ENCODE measurements at regions not wholly inside any gene's neighbourhood (a gene's known extent, or its start where the extent isn't known, plus 50 kb on each side); places are given as distances from the start of the nearest gene placed in this dataset.

DNA sequence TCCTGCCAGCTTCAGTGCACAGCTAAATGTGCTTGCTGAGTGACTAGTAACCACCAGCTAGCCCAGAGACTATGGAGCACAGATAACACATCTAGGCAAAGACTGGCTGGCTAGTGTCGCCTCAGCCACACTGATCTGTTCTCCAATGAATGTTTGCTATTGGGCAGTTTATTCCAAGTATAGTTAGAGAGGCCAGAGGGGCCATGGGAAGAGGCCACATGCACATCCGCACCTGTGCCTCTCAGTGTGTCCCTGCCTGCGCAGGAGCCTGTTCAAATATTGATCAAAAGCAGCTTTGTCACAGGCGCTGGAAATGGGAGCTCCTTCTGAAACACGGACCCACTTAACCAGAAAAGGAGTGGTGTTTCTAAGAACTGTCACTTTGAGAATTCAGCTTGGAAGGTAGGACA lies 51.3 kb upstream of the ATP1A1 start:
- Histone ChIP-seq H3K36me3 (ENCODE audit: control insufficient read depth, insufficient read depth, low read length) (no peaks in the 10 kb centered on the region), H3K4me3 (ENCODE audit: low read length) (no peak overlapping the region), H3K4me1 (ENCODE audit: control insufficient read depth, insufficient read depth, low read length) (peaks cover 4% of the 10 kb centered on the region), H3K9me3 (replicated peaks; ENCODE audit: control insufficient read depth, low read depth, low read length) (no peaks in the 10 kb centered on the region), H3K27ac (ENCODE audit: low read length) (no peak overlapping the region), H3K27me3 (ENCODE audit: control insufficient read depth, insufficient read depth, low read length) (no peaks in the 10 kb centered on the region)
- DNase-seq = no peak
- 85% methylated on average over 3 of the region's 5 CpGs for WGBS (ENCODE audit: insufficient coverage)

GRCh38 chr1:116322752-116323405 lies 50.2 kb upstream of the ATP1A1 start:
- DNase-seq = no peak
- WGBS (ENCODE audit: insufficient coverage) = 80% methylated on average over 1 of the region's 3 CpGs
- no peaks in the 10 kb centered on the region for H3K9me3 ChIP-seq (replicated peaks; ENCODE audit: control insufficient read depth, low read depth, low read length)

More at GRCh38 chr1:116322752-116323405, 50.2 kb upstream of the ATP1A1 start:
- H3K4me3 ChIP-seq (ENCODE audit: low read length) = no peak overlapping the region
- H3K4me1 ChIP-seq (ENCODE audit: control insufficient read depth, insufficient read depth, low read length) = peaks cover 4% of the 10 kb centered on the region
- no peaks in the 10 kb centered on the region for H3K27me3 ChIP-seq (ENCODE audit: control insufficient read depth, insufficient read depth, low read length)
- H3K36me3 ChIP-seq (ENCODE audit: control insufficient read depth, insufficient read depth, low read length) = no peaks in the 10 kb centered on the region
- no peak overlapping the region for H3K27ac ChIP-seq (ENCODE audit: low read length)

Data from muscle of leg (tissue), 3 donors.